K562 (cell line): ENCODE measurements at regions not wholly inside any gene's neighbourhood (a gene's known extent, or its start where the extent isn't known, plus 50 kb on each side); places are given as distances from the start of the nearest gene placed in this dataset.

Source experiments
- ATAC-seq: fragments of 200-7000 bp; cut with Tn5 transposase; 3 replicates; pipeline ENCODE4 v1.9.1; 2020; ENCODE audit warnings: moderate library complexity
- BruUV-seq: library from RNA; stranded (reverse); fragments of 400-500 nt; replicated peaks from 2 replicates; lab custom pipeline; 2021; lab: Mats Ljungman, UMichigan
- CTCF ChIA-PET: fragments of 300-600 bp; formaldehyde crosslinking; extraction: SDS; loops from one replicate; lab custom pipeline; 2021; ENCODE audit warnings: low intra/inter-chr PET ratio; lab: Yijun Ruan, JAX
- POLR2A ChIA-PET: fragments of 300-600, 350-650 bp; sonication (Branson Sonifier 250); formaldehyde crosslinking; extraction: SDS; loops from one replicate; lab custom pipeline; 2021; ENCODE audit warnings: antibody characterized with exemption, inconsistent platforms; lab: Yijun Ruan, JAX
- DNase-seq, 4 experiments: peaks; one replicate each; pipeline versions ENCODE4 v3.0.0 to v3.0.0-alpha.2; 2011 to 2018; ENCODE audit warnings: low spot score in 3 of 4, mixed read lengths in 3 of 4; ENCODE audit errors: extremely low read depth in 1 of 4
- FAIRE-seq: peaks from 2 replicates; lab custom pipeline; 2011; peaks lifted over from hg19 to GRCh38; lab: Jason Lieb, UNC
- H2AFZ ChIP-seq: 2 replicates; pipeline ENCODE4 v1.6.0; 2011; ENCODE audit warnings: low read depth, low read length, control low read depth, inconsistent platforms
- H3K27ac ChIP-seq: fragments of 200-600 bp; 3 replicates; pipeline ENCODE4 v1.8.0; 2011; ENCODE audit warnings: low read depth, mild to moderate bottlenecking, control low read depth, inconsistent platforms, low read length, moderate library complexity, mixed read lengths; ENCODE audit errors: extremely low read depth
- H3K27me3 ChIP-seq, 2 experiments: fragments of 300-600 bp in 1 of 2; 2 replicates in 1 of 2; 3 replicates in 1 of 2; pipeline versions ENCODE4 v1.6.0 to v1.8.0; 2011; ENCODE audit warnings: inconsistent platforms in 2 of 2, low read length in 2 of 2, mild to moderate bottlenecking in 1 of 2, mixed read lengths in 1 of 2, moderate library complexity in 1 of 2; ENCODE audit not compliant: control insufficient read depth in 2 of 2, insufficient read depth in 2 of 2
- H3K36me3 ChIP-seq: fragments of 300-600 bp; 3 replicates; pipeline ENCODE4 v1.8.0; 2011; ENCODE audit warnings: mild to moderate bottlenecking, low read length, inconsistent platforms; ENCODE audit not compliant: control insufficient read depth, insufficient read depth
- H3K4me1 ChIP-seq, 2 experiments: fragments of 200-600 bp in 1 of 2; replicated peaks in 1 of 2; 2 replicates in 1 of 2; 3 replicates in 1 of 2; pipeline versions ENCODE4 v1.5.1 to v1.8.0; 2011; ENCODE audit warnings: inconsistent platforms in 2 of 2, low read length in 2 of 2, mild to moderate bottlenecking in 1 of 2, mixed read lengths in 1 of 2, moderate library complexity in 1 of 2; ENCODE audit not compliant: control insufficient read depth in 2 of 2, insufficient read depth in 2 of 2
- H3K4me2 ChIP-seq: 2 replicates; pipeline ENCODE4 v1.6.1; 2011; ENCODE audit warnings: low read length, control low read depth, inconsistent platforms, mixed read lengths; ENCODE audit not compliant: insufficient read depth
- H3K4me3 ChIP-seq: fragments of 200-600 bp; sonication (generic), shearing (Covaris generic); 2 replicates; pipeline ENCODE4 v1.5.1; 2016; ENCODE audit warnings: control low read depth, inconsistent platforms
- H3K79me2 ChIP-seq: fragments of 200-600 bp; 3 replicates; pipeline ENCODE4 v1.8.0; 2011; ENCODE audit warnings: low read length, inconsistent platforms; ENCODE audit not compliant: control insufficient read depth, insufficient read depth
- H3K9ac ChIP-seq, 2 experiments: 2 replicates each; pipeline versions ENCODE4 v1.6.0 to v1.6.1; 2011; ENCODE audit warnings: low read depth in 2 of 2, low read length in 2 of 2, control low read depth in 1 of 2, inconsistent platforms in 1 of 2, mild to moderate bottlenecking in 1 of 2, mixed read lengths in 1 of 2; ENCODE audit not compliant: insufficient read depth in 1 of 2
- H3K9me1 ChIP-seq: one replicate; pipeline ENCODE4 v1.6.0; 2011; ENCODE audit warnings: inconsistent platforms, mild to moderate bottlenecking, low read length, moderate library complexity; ENCODE audit not compliant: control insufficient read depth, insufficient read depth
- H3K9me3 ChIP-seq: replicated peaks from 2 replicates; pipeline ENCODE4 v1.5.1; 2011; ENCODE audit warnings: low read depth, low read length, inconsistent platforms; ENCODE audit not compliant: control insufficient read depth, insufficient read depth
- H4K20me1 ChIP-seq: replicated peaks from 2 replicates; pipeline ENCODE4 v1.6.1; 2011; ENCODE audit warnings: low read length, inconsistent platforms, mixed read lengths; ENCODE audit not compliant: control insufficient read depth, insufficient read depth
- C11orf30 ChIP-seq: fragments of 450-650 bp; IDR thresholded peaks from 2 replicates; pipeline ENCODE4 v1.6.1; 2016; ENCODE audit warnings: low read depth, mild to moderate bottlenecking
- CEBPG ChIP-seq, 3 experiments: fragments of 200-800 bp in 1 of 3; sonication (Bioruptor generic) in 1 of 3; sonication (generic) in 1 of 3; formaldehyde crosslinking in 1 of 3; IDR thresholded peaks in 2 of 3; conservative IDR thresholded peaks in 1 of 3; 2 replicates each; pipeline versions ENCODE4 v1.6.1 to v1.8.0; 2016 to 2022; ENCODE audit warnings: missing compliant biosample characterization in 2 of 3, missing genetic modification characterization in 2 of 3, mild to moderate bottlenecking in 1 of 3, missing genetic modification reagents in 1 of 3
- CREM ChIP-seq: IDR thresholded peaks from 2 replicates; pipeline ENCODE4 v1.6.1; 2014; ENCODE audit warnings: antibody characterized with exemption, low read depth
- HMG20B ChIP-seq: fragments of 250-450 bp; sonication (Bioruptor Pico); IDR thresholded peaks from 2 replicates; pipeline ENCODE4 v1.5.0; 2021; ENCODE audit warnings: mild to moderate bottlenecking
- HOMEZ ChIP-seq: fragments of 250-450 bp; sonication (Bioruptor Pico); IDR thresholded peaks from 2 replicates; pipeline ENCODE4 v1.4.0; 2020; ENCODE audit warnings: mild to moderate bottlenecking, moderate library complexity
- KAT2B ChIP-seq: IDR thresholded peaks from one replicate; pipeline ENCODE4 v1.6.1; 2012; ENCODE audit warnings: low read depth, mild to moderate bottlenecking, control low read depth, inconsistent platforms, low read length, moderate library complexity
- NR2F6 ChIP-seq: fragments of 450-650 bp; formaldehyde crosslinking; IDR thresholded peaks from 2 replicates; pipeline ENCODE4 v1.4.0; 2020; ENCODE audit warnings: mild to moderate bottlenecking
- NRF1 ChIP-seq, 2 experiments: fragments of 450-650 bp; IDR thresholded peaks in 1 of 2; conservative IDR thresholded peaks in 1 of 2; 2 replicates each; pipeline ENCODE4 v1.6.1; 2014; ENCODE audit warnings: mild to moderate bottlenecking in 2 of 2
- POLR2A ChIP-seq: fragments of 450-650 bp; conservative IDR thresholded peaks from 2 replicates; pipeline ENCODE4 v1.6.1; 2016
- SETDB1 ChIP-seq: IDR thresholded peaks from one replicate; pipeline ENCODE4 v1.6.1; 2012; ENCODE audit warnings: low read length, control low read depth, inconsistent platforms
- SLC30A9 ChIP-seq: fragments of 250-450 bp; sonication (Bioruptor Pico); IDR thresholded peaks from 2 replicates; pipeline ENCODE4 v1.8.0; 2022; ENCODE audit warnings: mild to moderate bottlenecking, moderate library complexity
- ZNF174 ChIP-seq: fragments of 250-450 bp; sonication (Bioruptor Pico); IDR thresholded peaks from 2 replicates; pipeline ENCODE4 v1.4.0; 2020; ENCODE audit warnings: mild to moderate bottlenecking
- ZNF347 ChIP-seq: fragments of 450-650 bp; formaldehyde crosslinking; IDR thresholded peaks from 2 replicates; pipeline ENCODE4 v1.4.0; 2020; ENCODE audit warnings: low read depth, mild to moderate bottlenecking, moderate library complexity
- ZNF507 ChIP-seq: conservative IDR thresholded peaks from 2 replicates; pipeline ENCODE4 v1.6.1; 2017; ENCODE audit warnings: missing genetic modification characterization, missing compliant biosample characterization
- ZNF696 ChIP-seq: fragments of 250-450 bp; sonication (Bioruptor Pico); conservative IDR thresholded peaks from 2 replicates; pipeline ENCODE4 v1.4.0; 2020; ENCODE audit warnings: mild to moderate bottlenecking, moderate library complexity
- WGBS: fragments of 100-300 bp; shearing (Covaris generic); methylation state at CpG from one replicate; pipeline ENCODE4 v1.1.6; 2016; ENCODE audit warnings: low coverage, mixed read lengths; ENCODE audit not compliant: insufficient coverage; ENCODE audit errors: missing lambda C conversion rate; 5-methylcytosine and 5-hydroxymethylcytosine counted together
- in situ Hi-C: fragments of 300-500 bp; cut with MboI; formaldehyde crosslinking; loops from 4 replicates; pipeline ENCODE4 v1.15.0; 2018; ENCODE audit warnings: inconsistent platforms, mixed read lengths
- intact Hi-C: fragments of 100-400 bp; cut with micrococcal nuclease; formaldehyde crosslinking; loops from 2 replicates; pipeline ENCODE4 v1.14.2; 2022
- TF ChIP-seq, protein P1 (sequence below): fragments of 450-650 bp; conservative IDR thresholded peaks from 2 replicates; pipeline ENCODE4 v1.6.1; 2016; ENCODE audit warnings: missing genetic modification characterization, low read depth, mild to moderate bottlenecking, missing compliant biosample characterization, moderate library complexity
- TF ChIP-seq, protein P2 (sequence below): fragments of 150-350 bp; IDR thresholded peaks from 2 replicates; pipeline ENCODE4 v1.6.1; 2014; ENCODE audit warnings: low read depth, mild to moderate bottlenecking, low read length, borderline replicate concordance

GRCh38 chr1:29450591-29450990 lies 214.3 kb downstream of the PTPRU start:
- H3K4me3 ChIP-seq: no peak overlapping the region
- no peaks in the 10 kb centered on the region for H3K36me3 ChIP-seq
- no peaks in the 10 kb centered on the region for H3K4me1 ChIP-seq
- no peak overlapping the region for H3K9ac ChIP-seq
- peaks cover 2% of the 10 kb centered on the region for H3K9me1 ChIP-seq
- H3K27ac ChIP-seq: no peak overlapping the region
- in situ Hi-C loops: no loop called here
- H3K79me2 ChIP-seq: no peaks in the 10 kb centered on the region
- POLR2A ChIA-PET: no interaction called here
- intact Hi-C loops: no loop called here
- no peak for ATAC-seq
- no peak for FAIRE-seq
- under 1% methylated on average over 10 of the region's 10 CpGs for whole genome bisulfite sequencing
- peaks cover 7% of the 10 kb centered on the region; the same call in 1 of the 2 replicates for H4K20me1 ChIP-seq
- DNase-seq: no peak
- H3K27me3 ChIP-seq: peaks cover 0 to 20% of the 10 kb centered on the region in 2 experiments; a peak in 3 of 5 replicates
- no peak overlapping the region for H2AFZ ChIP-seq
- no TSS peak for BruUV-seq
- no peak overlapping the region for H3K4me2 ChIP-seq
- CTCF ChIA-PET: no interaction called here
- no peaks in the 10 kb centered on the region for H3K9me3 ChIP-seq
- TF ChIP-seq KAT2B (no peak), HOMEZ (CRISPR knock-in tag) (no peak), CREM (no peak), CEBPG (CRISPR knock-in tag; IDR thresholded peaks at IDR 0.05) (no peak), CEBPG (tag; conservative IDR thresholded peaks at IDR 0.05 in 1 of 2, IDR thresholded peaks at IDR 0.05 in 1 of 2) (no peak), ZNF347 (no peak), SETDB1 (no peak), C11orf30 (no peak), NR2F6 (CRISPR knock-in tag) (no peak), SLC30A9 (CRISPR knock-in tag) (no peak), ZNF696 (CRISPR knock-in tag) (no peak), POLR2A (no peak), ZNF507 (tag) (no peak), ZNF174 (CRISPR knock-in tag) (no peak), HMG20B (CRISPR knock-in tag) (no peak), NRF1 (conservative IDR thresholded peaks at IDR 0.05 in 1 of 2, IDR thresholded peaks at IDR 0.05 in 1 of 2) (no peak)
- TF ChIP-seq, protein P1, sequence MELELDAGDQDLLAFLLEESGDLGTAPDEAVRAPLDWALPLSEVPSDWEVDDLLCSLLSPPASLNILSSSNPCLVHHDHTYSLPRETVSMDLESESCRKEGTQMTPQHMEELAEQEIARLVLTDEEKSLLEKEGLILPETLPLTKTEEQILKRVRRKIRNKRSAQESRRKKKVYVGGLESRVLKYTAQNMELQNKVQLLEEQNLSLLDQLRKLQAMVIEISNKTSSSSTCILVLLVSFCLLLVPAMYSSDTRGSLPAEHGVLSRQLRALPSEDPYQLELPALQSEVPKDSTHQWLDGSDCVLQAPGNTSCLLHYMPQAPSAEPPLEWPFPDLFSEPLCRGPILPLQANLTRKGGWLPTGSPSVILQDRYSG (tag): no peak
- TF ChIP-seq, protein P2, sequence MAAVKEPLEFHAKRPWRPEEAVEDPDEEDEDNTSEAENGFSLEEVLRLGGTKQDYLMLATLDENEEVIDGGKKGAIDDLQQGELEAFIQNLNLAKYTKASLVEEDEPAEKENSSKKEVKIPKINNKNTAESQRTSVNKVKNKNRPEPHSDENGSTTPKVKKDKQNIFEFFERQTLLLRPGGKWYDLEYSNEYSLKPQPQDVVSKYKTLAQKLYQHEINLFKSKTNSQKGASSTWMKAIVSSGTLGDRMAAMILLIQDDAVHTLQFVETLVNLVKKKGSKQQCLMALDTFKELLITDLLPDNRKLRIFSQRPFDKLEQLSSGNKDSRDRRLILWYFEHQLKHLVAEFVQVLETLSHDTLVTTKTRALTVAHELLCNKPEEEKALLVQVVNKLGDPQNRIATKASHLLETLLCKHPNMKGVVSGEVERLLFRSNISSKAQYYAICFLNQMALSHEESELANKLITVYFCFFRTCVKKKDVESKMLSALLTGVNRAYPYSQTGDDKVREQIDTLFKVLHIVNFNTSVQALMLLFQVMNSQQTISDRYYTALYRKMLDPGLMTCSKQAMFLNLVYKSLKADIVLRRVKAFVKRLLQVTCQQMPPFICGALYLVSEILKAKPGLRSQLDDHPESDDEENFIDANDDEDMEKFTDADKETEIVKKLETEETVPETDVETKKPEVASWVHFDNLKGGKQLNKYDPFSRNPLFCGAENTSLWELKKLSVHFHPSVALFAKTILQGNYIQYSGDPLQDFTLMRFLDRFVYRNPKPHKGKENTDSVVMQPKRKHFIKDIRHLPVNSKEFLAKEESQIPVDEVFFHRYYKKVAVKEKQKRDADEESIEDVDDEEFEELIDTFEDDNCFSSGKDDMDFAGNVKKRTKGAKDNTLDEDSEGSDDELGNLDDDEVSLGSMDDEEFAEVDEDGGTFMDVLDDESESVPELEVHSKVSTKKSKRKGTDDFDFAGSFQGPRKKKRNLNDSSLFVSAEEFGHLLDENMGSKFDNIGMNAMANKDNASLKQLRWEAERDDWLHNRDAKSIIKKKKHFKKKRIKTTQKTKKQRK: no peak
